Activated naive CD8-positive, alpha-beta T cell (primary cell): ENCODE measurements at regions not wholly inside any gene's neighbourhood (a gene's known extent, or its start where the extent isn't known, plus 50 kb on each side); places are given as distances from the start of the nearest gene placed in this dataset.

ENCODE experiments used
- H3K27ac Mint-ChIP-seq: one replicate; pipeline ENCODE4 v1.8.0; 2021; ENCODE audit warnings: mixed read lengths
- H3K27me3 Mint-ChIP-seq: one replicate; pipeline ENCODE4 v1.8.0; 2021; ENCODE audit warnings: mixed read lengths
- H3K36me3 Mint-ChIP-seq: one replicate; pipeline ENCODE4 v1.8.0; 2021; ENCODE audit warnings: mixed read lengths
- H3K4me1 Mint-ChIP-seq: one replicate; pipeline ENCODE4 v1.8.0; 2021; ENCODE audit warnings: low read depth, mixed read lengths
- H3K4me3 Mint-ChIP-seq: one replicate; pipeline ENCODE4 v1.8.0; 2021; ENCODE audit warnings: mild to moderate bottlenecking, mixed read lengths
- H3K9me3 Mint-ChIP-seq: one replicate; pipeline ENCODE4 v1.8.0; 2021; ENCODE audit warnings: low read depth, mixed read lengths

GRCh38 chr2:104476563-104476988, 377.3 kb upstream of the POU3F3 start:
- Mint-ChIP-seq H3K9me3 (no peaks in the 10 kb centered on the region), H3K27me3 (no peaks in the 10 kb centered on the region), H3K27ac (no peak overlapping the region), H3K4me1 (no peaks in the 10 kb centered on the region), H3K36me3 (no peaks in the 10 kb centered on the region), H3K4me3 (no peak overlapping the region)

DNA sequence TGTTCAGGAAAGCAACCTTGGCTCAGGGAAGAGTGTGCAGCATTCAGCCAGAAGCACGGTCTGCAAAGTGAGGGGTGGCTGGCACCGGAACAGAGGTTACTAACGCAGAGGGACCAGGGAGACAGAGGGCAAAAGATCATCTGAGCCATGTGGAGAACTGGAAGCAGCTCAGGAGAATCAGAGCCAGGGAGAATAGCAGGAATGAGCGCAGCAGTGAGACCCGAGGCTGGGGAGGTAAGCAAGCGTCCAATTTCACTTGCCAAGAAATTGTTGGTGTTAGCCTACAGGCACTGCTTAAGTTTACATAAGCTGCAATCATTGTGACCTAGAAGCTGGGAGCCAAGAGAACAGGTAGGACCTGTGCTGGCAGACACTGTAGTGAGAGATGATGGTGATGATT, 372.6 kb upstream of the POU3F3 start:
- H3K36me3 Mint-ChIP-seq, result no peaks in the 10 kb centered on the region

DNA sequence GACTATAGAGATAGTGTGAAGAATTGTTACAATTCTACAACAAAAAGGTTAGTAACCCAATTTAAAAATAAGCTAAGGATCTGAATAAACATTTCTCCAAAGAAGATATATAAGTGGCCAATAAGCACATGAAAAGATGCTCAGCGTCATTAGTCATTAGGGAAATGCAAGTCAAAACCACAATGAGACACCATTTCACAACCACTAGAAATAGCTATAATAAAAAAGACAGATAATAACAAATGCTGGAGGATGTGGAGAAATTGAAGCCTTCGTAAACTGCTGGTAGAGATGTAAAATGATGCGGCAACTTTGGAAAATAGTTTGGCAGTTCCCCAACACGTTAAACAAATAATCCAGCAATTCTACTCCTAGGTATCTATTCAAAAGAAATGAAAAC, 366.5 kb upstream of the POU3F3 start:
- Mint-ChIP-seq H3K27me3 (no peaks in the 10 kb centered on the region), H3K27ac (no peak overlapping the region), H3K9me3 (no peaks in the 10 kb centered on the region)

More for the DNA sequence above, 372.6 kb upstream of the POU3F3 start:
- H3K4me3 Mint-ChIP-seq, result no peak overlapping the region
- no peak overlapping the region for H3K27ac Mint-ChIP-seq
- no peaks in the 10 kb centered on the region for H3K27me3 Mint-ChIP-seq
- no peaks in the 10 kb centered on the region for H3K4me1 Mint-ChIP-seq
- H3K9me3 Mint-ChIP-seq, result no peaks in the 10 kb centered on the region

DNA sequence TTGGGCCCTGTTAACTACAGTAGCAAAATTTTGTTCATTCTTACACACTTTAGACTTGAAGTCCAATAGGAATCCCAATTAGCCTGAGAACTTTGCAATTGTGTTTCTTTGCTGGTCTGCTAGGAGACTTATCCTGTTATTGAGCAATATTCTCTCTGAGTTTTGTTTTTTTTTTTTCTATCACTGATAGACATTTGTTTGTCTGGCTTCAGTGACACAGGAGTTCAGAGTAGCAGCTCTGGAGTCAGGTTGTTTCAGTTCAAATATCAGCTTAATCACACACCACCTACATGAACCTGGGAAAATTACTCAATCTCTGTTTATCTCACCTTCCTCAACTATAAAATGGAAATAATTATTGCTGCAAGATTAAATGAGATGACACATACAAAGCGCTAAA, 360.2 kb upstream of the POU3F3 start:
- Mint-ChIP-seq H3K27me3 (peaks cover 5% of the 10 kb centered on the region), H3K36me3 (no peaks in the 10 kb centered on the region), H3K4me3 (no peak overlapping the region), H3K27ac (no peak overlapping the region), H3K4me1 (no peaks in the 10 kb centered on the region), H3K9me3 (no peaks in the 10 kb centered on the region)

More for the DNA sequence above, 366.5 kb upstream of the POU3F3 start:
- H3K4me3 Mint-ChIP-seq, result no peak overlapping the region
- H3K36me3 Mint-ChIP-seq, result no peaks in the 10 kb centered on the region
- H3K4me1 Mint-ChIP-seq, result no peaks in the 10 kb centered on the region

- H3K4me3 Mint-ChIP-seq, result no peak overlapping the region
- H3K36me3 Mint-ChIP-seq, result no peaks in the 10 kb centered on the region
- no peak overlapping the region for H3K27ac Mint-ChIP-seq
- no peaks in the 10 kb centered on the region for H3K9me3 Mint-ChIP-seq
- H3K27me3 Mint-ChIP-seq, result peaks cover 1% of the 10 kb centered on the region
- H3K4me1 Mint-ChIP-seq, result no peaks in the 10 kb centered on the region
Measured at GRCh38 chr2:104501342-104501741, 352.6 kb upstream of the POU3F3 start.

DNA sequence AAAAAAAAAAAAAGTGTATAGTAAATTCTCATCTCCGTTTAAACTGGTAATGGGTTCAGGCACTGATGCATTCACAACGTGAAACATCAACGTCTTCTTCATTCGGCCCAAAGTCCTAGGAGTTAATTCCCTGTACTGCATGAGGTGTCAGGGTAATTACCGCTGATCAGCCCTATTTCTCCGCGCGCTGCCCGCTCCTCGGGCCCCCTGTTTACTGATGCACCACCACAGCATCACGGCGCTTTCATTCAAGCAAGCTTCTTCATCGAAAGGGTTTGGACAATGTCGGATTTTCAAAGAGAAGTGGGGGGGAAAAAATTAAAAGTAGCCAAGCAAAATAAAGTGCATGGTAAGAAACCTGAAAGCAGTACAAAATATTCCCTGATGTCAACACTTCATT, 352.0 kb upstream of the POU3F3 start:
- Mint-ChIP-seq H3K36me3 (no peaks in the 10 kb centered on the region), H3K9me3 (no peaks in the 10 kb centered on the region), H3K4me1 (no peaks in the 10 kb centered on the region), H3K27me3 (peaks cover 1% of the 10 kb centered on the region), H3K27ac (no peak overlapping the region), H3K4me3 (no peak overlapping the region)

- Mint-ChIP-seq H3K9me3 (no peaks in the 10 kb centered on the region), H3K36me3 (no peaks in the 10 kb centered on the region), H3K4me3 (no peak overlapping the region)
Measured at GRCh38 chr2:104502901-104503300, 351.0 kb upstream of the POU3F3 start.

DNA sequence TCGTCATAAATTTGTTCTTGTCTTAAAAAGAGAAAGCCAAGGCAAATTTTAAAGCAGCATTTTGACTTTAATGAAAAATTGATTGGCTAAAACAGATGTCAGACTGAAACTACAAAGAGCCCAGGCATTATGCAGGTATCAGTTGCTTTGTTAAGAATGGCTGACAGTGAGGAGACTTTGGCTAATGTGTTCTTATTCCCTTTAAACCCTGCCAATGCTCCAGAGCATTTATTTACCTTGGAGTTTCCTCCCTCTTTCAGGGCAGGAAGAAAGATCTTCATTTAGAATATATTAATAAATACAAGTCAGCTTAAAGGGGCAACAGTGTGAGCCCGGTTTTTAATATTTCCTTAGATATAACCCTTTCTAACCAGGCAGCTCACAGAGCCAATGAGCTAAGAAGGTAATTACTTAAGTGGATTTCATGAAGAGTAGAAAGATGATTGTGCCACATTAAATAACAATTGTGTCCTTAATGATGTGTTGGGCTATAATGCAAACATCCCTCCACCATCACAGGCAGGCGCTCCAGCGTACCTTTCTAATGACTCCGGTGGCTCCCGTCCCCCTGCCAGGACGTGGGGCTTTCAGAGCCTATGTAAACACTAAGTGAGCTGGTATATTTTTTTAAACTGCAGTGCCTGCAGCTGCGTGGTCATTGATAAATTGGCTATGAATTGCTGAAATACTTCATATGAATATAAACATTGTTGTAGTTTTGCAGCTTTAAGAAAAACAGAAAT, 349.4 kb upstream of the POU3F3 start:
- Mint-ChIP-seq H3K27me3 (no peaks in the 10 kb centered on the region), H3K9me3 (no peaks in the 10 kb centered on the region), H3K27ac (no peak overlapping the region), H3K36me3 (no peaks in the 10 kb centered on the region), H3K4me1 (no peaks in the 10 kb centered on the region), H3K4me3 (no peak overlapping the region)

More at GRCh38 chr2:104502901-104503300, 351.0 kb upstream of the POU3F3 start:
- no peaks in the 10 kb centered on the region for H3K4me1 Mint-ChIP-seq
- peaks cover 1% of the 10 kb centered on the region for H3K27me3 Mint-ChIP-seq
- no peak overlapping the region for H3K27ac Mint-ChIP-seq

DNA sequence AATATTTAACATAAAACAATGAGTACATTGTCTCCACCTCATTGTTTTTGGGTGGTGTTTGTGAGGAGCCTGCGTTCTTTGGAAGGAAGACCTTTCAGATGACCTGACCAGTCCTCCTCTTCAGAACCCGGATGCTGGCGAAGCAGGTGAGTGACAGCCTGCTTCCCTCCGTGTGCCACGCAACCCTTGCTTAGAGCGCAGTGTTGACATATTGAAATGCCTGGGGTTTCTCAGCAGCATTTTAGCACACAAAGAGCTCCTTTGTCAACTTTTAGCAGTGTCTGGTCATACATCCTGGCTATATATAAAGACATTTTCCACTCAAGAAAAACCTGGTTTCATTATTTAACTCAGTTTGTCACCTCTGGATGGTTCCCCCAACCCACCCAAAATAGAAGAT, 335.7 kb upstream of the POU3F3 start:
- peaks cover 4% of the 10 kb centered on the region for H3K9me3 Mint-ChIP-seq
- no peak overlapping the region for H3K27ac Mint-ChIP-seq
- no peaks in the 10 kb centered on the region for H3K36me3 Mint-ChIP-seq
- H3K4me3 Mint-ChIP-seq, result no peak overlapping the region
- no peaks in the 10 kb centered on the region for H3K4me1 Mint-ChIP-seq
- peaks cover 7% of the 10 kb centered on the region for H3K27me3 Mint-ChIP-seq

DNA sequence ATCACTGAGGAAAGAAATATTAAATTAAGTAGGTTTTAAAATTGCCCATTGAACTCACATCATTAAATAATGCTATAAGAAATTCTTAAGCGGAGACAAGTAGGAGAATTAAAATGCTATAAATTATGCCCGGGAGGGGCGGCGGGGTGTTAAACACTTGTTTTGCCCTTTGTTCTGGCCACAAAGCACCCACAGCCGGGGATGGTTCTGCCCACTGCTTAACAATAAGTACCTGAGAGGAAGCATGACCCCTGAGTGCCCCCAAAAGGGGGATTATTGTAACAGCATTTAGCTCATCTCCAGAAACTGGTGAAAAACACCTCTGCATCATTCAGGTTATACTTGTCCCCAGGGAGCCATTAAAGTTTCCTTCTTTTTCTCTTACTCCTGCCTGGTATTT, 332.7 kb upstream of the POU3F3 start:
- Mint-ChIP-seq H3K27ac (no peak overlapping the region), H3K36me3 (no peaks in the 10 kb centered on the region), H3K4me1 (no peaks in the 10 kb centered on the region), H3K9me3 (peaks cover 6% of the 10 kb centered on the region), H3K27me3 (peaks cover 7% of the 10 kb centered on the region), H3K4me3 (no peak overlapping the region)

DNA sequence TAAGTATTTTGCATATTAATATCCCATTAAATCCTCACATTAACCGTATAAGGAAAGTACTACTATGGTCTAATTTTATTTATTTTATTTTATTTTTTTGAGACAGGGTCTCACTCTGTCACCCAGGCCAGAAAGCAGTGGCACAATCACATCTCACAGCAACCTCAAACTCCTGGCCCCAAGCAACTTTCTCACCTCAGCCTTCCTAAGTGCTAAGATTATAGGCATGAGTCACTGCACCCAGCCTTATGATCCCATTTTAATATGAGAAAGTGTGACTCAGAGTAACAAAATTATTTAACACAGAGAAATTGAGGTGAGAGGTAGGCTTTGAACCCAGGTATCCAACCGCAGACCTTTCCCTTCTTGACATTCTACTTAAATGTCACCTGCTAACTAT, 330.0 kb upstream of the POU3F3 start:
- Mint-ChIP-seq H3K4me1 (no peaks in the 10 kb centered on the region), H3K27ac (no peak overlapping the region), H3K27me3 (peaks cover 8% of the 10 kb centered on the region), H3K9me3 (peaks cover 13% of the 10 kb centered on the region), H3K4me3 (no peak overlapping the region), H3K36me3 (no peaks in the 10 kb centered on the region)

DNA sequence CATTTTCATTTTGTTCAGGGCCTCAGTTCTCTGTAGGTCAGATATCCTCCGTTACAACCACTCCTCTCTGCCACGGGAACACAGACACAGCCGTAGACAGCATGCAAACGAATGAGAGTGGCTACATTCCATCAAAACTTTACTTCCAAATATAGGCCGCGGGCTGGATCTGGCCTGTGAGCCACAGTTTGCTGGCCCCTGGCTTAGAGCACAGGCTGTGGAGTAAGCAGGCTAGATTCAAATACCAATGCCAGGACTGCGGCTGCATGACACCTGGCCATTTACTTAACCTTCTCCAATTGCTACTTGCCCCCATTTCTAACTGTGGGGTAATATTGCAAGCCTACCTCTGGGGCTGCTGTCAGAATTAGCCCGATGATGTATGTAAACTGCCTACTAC, 325.8 kb upstream of the POU3F3 start:
- no peaks in the 10 kb centered on the region for H3K4me1 Mint-ChIP-seq
- no peak overlapping the region for H3K27ac Mint-ChIP-seq
- H3K36me3 Mint-ChIP-seq, result no peaks in the 10 kb centered on the region
- H3K27me3 Mint-ChIP-seq, result peaks cover 5% of the 10 kb centered on the region
- peaks cover 8% of the 10 kb centered on the region for H3K9me3 Mint-ChIP-seq
- H3K4me3 Mint-ChIP-seq, result no peak overlapping the region

DNA sequence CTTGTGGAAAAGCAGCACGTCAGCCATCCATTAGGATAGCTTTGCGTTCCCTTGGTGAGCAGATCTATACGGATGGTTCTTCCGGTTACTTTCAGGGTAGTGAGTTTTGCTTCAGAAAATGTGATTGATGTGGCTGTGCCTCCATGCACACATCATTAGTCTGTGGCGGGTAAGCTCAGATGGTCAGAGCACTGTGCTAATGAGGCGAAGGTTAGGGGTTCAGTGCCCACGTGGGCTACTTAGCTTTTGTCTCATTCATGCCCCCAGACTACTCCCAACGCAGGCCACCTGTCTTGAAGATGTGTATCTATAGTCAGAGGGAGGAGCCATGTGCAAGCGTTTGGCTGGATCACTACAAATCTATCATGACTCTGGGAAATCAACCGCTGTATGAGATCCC, 322.8 kb upstream of the POU3F3 start:
- Mint-ChIP-seq H3K27ac (no peak overlapping the region), H3K27me3 (peaks cover 6% of the 10 kb centered on the region), H3K9me3 (peaks cover 8% of the 10 kb centered on the region), H3K4me3 (no peak overlapping the region), H3K36me3 (no peaks in the 10 kb centered on the region), H3K4me1 (no peaks in the 10 kb centered on the region)

DNA sequence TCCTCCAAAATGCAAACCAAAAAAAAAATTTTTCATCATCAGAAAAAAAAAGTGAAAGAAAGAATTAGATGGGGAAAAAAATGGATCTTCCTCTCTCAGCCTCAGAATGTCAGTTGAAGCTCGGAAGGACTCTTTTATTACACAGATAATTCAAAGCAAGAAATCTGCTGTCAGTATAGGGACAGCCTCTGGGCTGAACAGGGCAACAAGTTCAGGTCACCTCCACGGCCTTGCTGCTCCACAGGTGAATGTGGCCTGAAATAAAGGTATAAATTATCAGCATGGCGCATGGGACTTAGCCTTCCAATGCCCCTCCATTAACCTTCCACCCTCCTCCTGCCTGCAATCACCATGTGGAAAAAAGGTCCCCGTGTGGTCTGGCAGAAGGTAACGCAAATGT, 316.8 kb upstream of the POU3F3 start:
- H3K36me3 Mint-ChIP-seq, result no peaks in the 10 kb centered on the region
- no peaks in the 10 kb centered on the region for H3K4me1 Mint-ChIP-seq
- H3K9me3 Mint-ChIP-seq, result no peaks in the 10 kb centered on the region
- H3K27me3 Mint-ChIP-seq, result peaks cover 1% of the 10 kb centered on the region
- H3K4me3 Mint-ChIP-seq, result no peak overlapping the region
- H3K27ac Mint-ChIP-seq, result no peak overlapping the region

GRCh38 chr2:104538077-104538476, 315.8 kb upstream of the POU3F3 start:
- H3K27me3 Mint-ChIP-seq, result peaks cover 1% of the 10 kb centered on the region
- H3K36me3 Mint-ChIP-seq, result no peaks in the 10 kb centered on the region
- no peak overlapping the region for H3K4me3 Mint-ChIP-seq
- H3K27ac Mint-ChIP-seq, result no peak overlapping the region
- H3K4me1 Mint-ChIP-seq, result no peaks in the 10 kb centered on the region
- no peaks in the 10 kb centered on the region for H3K9me3 Mint-ChIP-seq

DNA sequence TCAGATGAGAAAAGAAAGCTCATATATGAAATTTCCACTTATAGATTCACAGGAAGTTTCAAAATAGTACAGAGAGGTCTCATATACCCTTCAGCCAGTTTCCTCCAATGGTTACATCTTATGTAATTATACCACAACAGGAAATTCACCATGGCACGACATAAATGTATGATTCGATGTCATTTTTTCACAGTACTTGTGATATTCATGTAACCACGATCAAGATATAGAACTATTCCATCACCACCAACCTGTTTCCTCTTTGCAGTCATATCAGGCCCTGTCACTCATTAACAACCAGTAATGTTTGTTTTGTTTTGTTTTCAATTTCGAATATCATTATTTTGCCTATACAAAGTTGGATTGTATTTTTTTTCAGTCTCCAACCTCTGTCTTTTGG, 314.3 kb upstream of the POU3F3 start:
- Mint-ChIP-seq H3K4me3 (no peak overlapping the region), H3K27me3 (no peaks in the 10 kb centered on the region), H3K36me3 (no peaks in the 10 kb centered on the region), H3K27ac (no peak overlapping the region), H3K9me3 (no peaks in the 10 kb centered on the region), H3K4me1 (no peaks in the 10 kb centered on the region)
